Stimulated activated CD4-positive, alpha-beta T cell treated with anti-CD3 and anti-CD28 coated beads, Interleukin-1b, Interleukin-23, amount 100 ng/mL, for 48 hours (primary cell): ENCODE measurements at regions not wholly inside any gene's neighbourhood (a gene's known extent, or its start where the extent isn't known, plus 50 kb on each side); places are given as distances from the start of the nearest gene placed in this dataset.
A peak's percentile ranks its signal among the peaks of the same experiment; 100 is the strongest.
"Not testable (repeated sequence)": the region's sequence is repeated elsewhere in the genome, so short reads cannot be mapped to it uniquely, and the experiment has no call there.

Source experiments
- DNase-seq: peaks from one replicate; pipeline ENCODE4 v3.0.0-alpha.2; 2020

DNA sequence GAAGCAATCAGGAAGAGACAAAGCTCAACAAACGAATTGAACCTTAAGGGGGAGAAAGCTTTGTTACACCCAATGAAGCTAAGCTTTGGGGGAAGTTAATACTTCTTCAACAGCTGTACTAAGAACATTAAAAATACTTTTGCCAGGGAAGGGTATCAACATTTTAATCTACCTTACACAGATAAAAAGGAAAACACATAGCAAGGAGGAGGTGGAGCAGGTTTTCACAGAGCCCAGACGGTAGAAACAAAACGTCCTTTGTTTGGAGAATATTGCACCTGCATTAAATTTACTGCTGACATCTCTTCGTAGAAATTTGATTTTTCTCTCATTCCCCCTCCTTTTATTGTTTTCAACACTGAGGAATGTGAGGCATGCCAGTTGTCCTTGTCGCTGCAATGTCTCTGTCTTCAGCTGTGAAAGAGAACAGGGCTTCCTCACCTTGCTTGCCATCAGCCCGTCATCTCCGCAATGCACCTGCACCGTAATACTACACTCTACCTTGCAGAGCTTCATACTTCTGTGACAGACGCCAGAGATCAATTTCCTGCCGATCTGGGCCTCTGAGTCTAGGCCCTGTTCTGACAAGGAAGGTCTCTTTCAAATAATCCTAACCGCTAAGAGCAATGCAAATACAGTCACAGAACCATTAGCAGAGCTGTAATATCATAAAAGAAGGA is 270.8 kb downstream of the SPRY2 start:
- no peak for DNase-seq

DNA sequence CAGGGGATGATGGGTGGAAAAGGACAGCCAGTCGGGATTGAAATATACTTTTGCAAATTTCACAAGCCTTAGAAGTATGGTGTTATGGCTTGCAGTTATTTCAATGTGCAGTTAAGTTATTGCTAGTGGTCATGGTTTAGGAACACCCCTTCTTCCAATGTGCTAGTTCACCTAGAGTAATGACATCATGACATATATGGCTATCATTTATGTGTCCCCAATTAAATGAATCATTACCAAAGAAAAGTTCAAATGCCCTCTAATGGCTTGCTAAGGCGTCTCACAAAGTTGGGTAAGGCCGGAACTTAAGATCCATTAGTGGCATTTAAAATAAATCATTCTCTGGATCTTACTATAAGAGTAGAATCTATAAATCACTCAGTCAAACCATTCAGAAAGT is 271.6 kb downstream of the SPRY2 start:
- DNase-seq, result no peak

DNA sequence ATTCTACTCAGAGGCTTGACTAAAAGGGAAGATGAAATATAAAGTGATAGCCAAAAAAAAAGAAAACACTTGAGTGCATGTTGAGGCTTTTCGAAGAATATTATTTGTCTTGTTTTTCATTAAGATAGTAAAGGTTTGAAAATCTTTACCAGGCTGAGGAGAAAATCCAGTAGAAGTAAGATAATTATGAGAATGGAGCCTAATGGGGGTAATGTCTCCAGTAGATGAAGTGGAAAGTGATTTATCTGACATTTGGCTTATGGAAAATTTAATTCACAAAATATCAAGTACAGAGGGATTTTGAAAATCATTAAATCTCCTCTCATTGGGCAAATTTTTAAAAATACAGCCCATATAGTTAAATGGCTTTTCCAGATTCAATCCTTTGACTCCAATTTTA is 274.9 kb downstream of the SPRY2 start:
- no peak for DNase-seq

DNA sequence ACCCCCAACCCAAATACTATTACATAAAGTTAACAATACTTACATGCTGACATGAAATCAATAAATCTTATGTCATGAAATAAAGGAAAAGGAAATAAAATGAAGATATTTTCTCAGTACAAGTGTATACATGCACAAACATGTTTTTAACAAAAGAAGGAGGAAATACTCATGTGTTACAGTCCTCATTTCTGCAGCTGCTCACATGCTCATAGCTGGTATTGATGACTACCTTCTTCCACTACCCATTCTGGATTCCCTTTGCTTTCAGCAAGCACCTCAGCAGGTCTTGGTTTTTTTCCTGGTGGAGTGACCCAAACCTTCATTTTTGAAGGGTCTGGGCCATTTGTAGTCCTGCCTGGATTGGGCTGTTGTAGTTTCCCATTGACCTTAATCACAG is 278.5 kb downstream of the SPRY2 start:
- DNase-seq, result not testable (repeated sequence)

DNA sequence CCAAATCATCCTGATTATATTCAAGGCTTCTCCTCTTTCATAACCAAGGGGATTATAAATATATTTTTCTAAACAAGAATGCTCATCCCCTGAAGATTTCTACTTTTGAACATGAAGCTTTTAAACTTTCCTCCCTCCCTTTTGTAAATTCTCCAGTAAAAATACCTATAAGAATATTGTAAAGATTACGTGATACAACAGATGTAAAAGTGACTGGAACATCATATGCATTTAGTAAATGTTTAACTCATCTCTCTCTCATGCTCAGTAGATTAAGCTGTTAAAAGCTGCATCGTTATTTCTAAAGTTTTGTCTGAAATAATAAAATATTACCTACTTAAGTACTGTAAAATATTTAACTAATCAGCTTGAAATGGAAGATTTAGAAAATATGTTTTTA is 281.1 kb downstream of the SPRY2 start:
- no peak for DNase-seq

DNA sequence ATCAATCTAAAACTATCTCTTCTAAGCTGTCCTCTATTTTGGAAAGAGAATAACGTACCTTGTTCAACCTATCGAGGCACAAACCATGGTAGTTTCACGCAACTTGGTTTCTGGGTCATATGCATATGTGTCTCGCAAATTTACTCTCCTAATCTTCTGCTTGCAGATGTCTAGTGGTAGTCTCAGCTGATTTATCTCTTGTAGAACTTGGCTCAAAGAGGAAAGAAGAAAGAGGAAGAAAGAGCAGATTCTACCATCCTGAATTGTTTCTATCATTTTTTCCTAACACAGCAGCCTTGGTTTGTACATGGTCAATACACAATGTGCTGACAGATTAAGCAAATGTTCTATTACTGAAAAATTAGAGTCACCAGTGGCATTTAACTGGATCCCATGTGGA is 282.3 kb downstream of the SPRY2 start:
- no peak for DNase-seq

DNA sequence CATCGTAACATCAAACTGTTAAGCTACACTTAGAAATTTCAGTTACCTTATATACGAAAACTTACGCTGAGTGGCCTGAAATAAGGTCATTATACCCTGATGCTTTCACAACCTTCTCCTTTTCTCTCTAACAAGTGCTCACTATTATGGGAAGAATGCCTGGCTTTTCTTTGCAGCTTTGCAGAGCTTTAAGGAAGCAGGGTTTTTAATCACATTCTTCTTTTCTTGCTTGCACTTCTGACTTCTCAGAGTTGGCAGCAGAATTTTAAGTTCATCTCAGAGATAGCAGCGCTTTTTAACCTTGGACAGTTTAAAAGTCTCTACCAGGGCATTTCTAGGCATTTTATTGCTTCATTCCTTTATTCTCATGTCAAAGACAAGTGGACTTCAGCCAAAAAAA is 285.1 kb downstream of the SPRY2 start:
- DNase-seq, result no peak

DNA sequence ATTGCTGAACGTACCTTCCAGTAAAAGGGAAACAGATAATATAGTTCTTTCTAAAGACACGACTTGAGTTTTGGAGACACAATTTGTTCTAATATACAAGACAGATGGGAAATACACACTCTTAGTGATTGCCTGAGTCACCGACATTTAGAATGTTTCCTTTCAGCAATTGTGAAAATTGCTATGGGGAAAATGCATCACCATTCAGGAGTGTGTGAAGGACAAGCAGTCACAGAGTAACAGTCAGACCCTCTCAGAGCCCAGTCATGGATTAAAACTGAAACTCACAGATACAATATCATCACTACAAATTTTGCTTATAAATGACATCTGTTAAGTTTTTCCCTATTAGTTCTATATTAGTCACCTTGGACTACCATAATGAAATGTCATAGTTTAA is 286.1 kb downstream of the SPRY2 start:
- DNase-seq, result no peak

DNA sequence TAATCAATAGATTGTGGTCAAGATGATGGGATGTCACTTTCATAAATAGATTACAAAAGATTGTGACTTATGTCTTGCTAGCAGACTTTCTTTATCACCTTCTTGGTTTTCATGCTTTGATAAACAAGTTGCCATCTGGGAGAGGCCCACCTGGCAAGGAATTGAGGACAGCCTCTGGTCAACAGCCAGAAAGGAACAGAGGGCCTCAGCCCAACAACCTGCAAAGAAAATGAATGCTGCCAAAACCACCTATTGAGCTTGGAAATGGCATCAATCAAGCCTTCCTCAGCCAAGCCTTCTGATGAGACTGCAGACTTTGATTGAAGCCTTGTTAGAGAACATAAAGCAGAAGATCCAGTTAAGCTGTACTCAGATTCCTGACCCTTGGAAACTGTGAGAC is 288.6 kb downstream of the SPRY2 start:
- DNase-seq, result no peak

DNA sequence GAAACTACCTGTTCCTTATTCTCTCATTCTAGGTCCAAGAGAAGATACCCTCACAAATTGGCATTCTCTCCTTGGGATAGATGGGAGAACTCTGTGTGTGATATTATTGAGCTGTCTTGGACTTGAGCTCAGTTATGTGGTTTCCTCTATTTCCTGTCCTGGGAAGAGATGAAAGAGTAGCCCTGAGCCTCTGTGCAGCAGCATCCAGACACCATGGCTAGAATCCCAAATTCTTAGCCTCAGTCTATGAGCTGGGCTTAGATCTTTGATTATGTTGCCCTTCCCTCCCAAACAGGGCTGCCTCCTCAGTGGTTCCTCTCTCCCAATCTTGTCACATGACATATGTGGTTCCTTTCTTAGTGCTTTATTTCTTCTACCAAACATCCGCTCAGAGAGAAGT is 290.7 kb downstream of the SPRY2 start:
- no peak for DNase-seq

DNA sequence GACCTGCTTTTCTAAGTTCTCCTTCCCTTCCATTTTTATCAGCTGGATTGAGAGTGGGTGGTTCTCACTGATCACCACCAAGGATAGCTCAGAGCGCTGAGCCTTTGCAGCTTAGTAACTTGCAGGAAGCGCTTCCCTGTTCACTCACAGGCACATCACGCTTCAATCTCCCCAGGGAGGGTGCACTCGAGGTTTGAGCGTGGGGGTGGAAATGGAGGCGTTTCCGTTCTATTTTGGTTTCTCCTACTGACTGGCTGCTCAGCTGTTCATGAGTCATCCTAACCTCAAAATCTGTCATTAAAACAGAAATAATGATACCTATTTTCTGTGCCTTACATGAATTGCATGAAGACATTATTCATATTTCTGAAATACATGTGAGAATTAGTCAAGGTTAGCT is 292.1 kb downstream of the SPRY2 start:
- DNase-seq, result peak; percentile 69

DNA sequence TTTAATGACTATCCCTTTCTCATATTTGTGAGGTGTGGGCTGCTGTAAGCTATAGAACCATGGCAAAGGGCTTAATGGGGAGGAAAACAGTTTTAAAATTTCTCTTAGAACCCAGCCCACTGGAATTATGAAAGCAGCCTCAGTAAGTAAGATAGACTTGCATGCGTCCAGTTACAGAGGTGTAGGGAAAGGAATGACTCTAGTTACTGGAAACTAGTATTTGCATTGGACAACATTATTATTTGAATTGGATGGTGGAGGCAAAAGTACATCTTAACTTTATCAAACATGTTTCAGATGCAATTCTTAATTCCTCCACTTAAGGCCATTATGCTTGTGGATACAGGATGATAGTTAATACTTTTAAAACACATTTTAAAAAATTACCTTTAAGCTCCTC is 292.9 kb downstream of the SPRY2 start:
- DNase-seq, result no peak

DNA sequence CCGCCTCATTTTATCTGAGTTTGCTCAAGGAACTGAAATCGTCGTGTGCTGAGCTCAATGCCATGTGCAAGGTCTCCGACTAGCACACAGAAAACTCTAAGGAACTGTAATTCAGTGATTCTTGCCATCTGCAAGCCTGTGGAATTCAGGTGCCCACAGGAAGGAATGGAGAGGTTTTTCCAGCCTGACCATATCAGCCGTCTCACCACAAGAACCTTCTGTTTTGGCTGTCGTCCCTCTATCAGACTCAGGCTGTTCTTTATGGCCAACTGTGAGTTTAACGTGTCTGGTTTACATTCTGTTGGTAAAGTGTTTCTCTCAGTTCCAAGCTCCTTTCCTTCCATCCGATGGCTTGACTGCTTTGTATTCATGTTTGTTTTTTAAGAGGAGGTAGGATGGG is 293.5 kb downstream of the SPRY2 start:
- no peak for DNase-seq

DNA sequence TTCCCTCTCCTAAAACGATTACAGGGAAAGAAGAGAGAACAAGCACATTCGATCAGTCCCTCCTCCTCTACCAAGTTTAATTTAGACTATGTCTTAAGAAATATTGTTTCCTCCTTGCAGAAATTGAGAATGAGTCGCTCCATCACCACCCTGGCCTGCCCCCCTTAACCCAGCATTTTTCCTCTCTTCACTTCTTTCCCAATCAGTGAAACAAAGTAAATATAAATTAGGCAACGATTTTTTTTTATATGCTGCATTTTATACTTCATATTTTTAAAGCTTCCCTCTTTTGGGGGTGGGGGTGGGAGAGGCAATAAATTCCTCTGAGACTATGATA is 300.0 kb downstream of the SPRY2 start:
- no peak for DNase-seq

DNA sequence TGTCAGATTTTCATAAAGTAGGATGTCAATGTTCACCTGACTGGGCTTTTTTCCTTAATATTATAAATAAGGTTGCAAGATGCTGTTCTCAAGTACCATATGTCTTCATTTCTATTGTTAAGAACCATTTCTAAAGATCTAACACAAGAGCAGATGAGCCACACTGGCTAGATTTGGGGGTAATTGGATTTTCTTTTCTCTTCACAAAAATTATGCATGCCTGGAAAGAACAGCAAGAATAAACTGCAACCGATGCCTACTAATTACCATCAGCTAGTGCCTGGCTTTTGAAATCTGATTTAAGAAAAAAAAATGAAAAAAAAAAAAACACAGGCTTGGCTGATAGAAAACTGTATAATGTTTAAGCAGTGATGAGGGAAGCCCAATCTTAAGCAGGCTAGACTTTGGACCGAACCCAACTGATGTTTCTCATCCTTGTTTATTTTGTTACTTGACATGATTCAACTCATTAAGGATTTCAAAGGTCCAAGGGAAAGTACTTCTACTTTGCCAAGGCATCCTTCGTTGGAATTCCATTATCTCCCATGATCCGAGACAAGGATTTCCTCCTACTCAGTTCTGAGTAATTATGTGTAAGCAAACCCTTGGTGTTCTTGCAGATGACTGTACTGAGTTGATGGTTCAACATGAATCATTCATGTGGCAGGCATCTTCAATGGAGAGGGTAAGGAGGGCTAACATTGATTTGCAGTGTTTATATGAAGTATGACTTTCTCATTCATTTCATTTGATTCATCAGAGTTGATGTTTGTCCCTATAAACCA is 300.5 kb downstream of the SPRY2 start:
- DNase-seq, result no peak

DNA sequence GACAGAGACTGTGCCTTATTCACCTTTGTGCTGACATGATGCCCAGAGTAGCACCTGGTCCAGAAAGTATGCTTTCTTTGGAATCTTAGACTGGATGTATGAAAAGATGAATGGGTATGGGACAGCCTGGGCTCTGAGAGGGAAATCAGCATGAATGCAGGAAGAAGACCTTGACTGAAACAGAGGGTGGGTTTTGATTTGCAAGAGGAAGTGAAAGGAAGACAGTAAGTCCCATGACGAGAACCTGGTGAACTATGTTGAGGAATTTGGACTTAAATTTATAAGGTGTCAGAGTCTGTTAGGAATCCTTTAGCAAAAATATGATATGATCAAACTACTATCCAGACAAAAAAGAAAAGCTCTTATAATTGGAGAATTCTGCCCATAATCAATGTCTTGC is 301.9 kb downstream of the SPRY2 start:
- no peak for DNase-seq

DNA sequence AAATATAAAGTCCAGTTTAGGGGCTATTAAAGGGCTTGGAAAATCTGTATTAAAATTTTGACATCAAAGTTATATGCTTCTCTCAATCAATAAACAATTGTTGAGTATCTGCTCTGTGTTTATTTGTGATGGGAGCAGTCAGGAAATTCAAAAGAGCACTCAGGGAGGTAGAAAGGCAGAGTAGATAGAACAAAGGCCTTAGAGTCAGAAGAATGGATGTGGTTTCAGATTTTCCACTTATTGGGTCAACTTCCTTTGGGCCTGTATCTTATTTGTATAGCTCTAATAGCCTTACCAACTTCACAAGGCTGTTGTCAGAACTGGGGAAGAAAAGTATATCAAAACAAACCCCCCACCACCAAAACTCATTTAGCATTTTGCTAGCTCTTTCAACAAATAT is 302.6 kb downstream of the SPRY2 start:
- no peak for DNase-seq

DNA sequence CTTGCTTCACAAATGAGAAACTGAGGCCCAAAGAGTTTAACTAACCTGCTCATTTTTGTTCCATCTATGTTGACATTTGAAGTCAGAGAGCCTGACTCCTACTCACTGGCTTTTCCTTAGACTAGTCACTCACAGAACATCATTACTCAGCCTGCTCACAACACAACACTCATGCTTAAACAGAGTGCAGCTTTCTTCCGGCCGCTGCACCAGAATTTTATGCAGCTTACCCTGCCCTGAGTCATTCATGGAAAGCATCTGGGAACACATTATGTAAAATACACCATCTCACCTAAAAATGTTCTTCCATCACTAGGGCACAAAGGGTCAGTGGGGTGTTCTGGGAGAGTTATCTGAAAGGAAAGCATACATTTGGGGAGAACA is 303.4 kb downstream of the SPRY2 start:
- DNase-seq, result no peak

DNA sequence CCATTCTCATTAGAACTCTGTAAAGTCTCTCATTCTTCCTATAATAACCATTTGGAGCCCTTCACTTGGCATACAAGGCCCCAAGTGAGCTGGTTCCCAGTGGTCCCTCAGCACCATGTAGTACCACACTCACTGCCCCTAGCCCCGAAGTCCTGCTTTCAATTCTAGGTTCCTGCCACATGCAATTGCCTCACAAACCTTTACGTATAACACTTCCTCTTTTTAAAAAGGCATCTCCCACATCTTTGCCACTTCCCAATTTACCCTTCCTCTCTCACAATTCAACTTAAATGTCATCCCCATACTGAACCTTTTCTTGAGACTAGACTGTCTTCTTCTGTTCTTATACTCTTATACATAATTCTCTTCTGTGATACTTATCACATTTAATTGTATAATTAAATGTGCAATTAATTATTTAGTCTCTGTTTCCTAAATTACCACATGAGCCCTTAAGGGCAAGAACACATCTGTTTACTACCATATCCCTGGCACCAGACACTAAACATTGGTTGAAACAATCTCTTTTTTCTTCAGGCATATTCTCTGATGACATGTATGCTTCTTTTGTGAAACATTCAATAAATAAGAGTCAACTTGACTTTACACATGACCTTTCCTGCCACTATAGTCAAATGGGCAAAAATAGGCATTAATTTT is 304.0 kb downstream of the SPRY2 start:
- no peak for DNase-seq

DNA sequence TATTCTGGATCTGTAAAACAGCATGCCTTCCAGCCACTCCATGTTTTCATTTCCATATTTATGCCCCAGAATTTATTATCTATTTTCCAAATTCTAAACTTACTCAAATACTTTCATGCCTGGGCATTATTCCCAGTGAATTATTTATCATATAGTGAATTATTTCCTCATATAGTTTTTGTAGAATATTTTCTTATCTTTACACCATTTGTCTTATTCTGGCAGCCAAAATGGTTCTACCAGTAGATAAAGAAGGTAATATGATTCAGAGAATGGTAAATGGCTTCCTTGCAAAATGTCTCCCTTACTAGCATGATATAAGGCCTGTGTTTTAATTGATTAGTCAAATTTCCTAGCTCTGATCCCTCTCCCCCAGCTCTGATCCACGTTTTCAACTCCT is 305.8 kb downstream of the SPRY2 start:
- DNase-seq, result no peak

DNA sequence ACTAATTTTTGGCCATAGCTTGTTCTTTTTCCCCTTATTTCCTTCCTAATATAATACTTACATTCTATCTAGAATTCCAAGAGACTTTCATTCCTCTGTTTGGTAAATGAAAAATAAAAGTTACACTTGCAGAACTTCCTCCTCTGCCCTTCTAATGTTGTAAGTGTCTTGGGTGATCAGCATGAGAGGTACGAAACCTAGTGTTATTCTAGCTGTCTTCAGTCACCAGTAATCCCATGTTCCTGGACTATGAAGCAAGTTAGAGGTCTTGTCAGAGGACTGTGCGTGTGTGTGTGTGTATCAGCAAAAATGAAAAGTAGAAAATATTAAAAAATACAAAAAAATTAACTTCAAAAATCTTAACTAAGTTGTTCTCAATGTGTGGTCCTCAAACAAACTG is 307.0 kb downstream of the SPRY2 start:
- DNase-seq, result no peak

DNA sequence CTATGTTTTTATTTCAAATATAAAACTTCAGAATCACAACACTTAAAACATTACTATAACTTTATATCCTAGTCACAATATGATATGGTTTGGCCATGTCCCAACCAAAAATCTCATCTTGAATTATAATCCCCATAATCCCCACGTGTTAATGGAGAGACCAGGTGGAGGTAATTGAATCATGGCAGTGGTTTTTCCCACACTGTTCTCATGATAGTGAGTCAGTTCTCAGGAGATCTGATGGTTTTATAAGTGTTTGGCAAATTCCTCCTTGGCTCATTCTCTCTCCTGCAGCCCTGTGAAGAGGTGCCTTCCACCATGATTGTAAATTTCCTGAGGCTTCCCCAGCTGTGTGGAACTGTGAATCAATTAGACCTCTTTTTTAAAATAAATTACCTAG is 307.6 kb downstream of the SPRY2 start:
- DNase-seq, result no peak

DNA sequence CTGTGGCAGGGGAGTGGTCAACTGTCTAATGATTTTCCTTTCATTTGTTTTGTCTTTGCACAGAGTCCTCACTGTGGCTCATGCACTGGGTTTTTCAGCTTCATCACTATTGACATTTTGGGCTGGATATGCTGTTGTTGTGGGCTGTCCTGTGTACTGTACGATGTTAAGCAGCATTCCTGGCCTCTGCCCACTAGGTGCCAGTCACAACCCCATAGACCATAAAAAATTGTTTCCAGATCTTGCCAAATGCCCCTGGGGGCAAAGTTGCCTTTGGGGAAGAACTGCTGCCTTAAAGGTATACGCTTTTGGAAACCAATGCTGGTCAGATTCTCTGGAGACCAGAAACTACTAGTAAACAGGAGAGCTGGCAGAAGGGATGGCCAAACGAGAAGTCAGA is 310.4 kb downstream of the SPRY2 start:
- no peak for DNase-seq

DNA sequence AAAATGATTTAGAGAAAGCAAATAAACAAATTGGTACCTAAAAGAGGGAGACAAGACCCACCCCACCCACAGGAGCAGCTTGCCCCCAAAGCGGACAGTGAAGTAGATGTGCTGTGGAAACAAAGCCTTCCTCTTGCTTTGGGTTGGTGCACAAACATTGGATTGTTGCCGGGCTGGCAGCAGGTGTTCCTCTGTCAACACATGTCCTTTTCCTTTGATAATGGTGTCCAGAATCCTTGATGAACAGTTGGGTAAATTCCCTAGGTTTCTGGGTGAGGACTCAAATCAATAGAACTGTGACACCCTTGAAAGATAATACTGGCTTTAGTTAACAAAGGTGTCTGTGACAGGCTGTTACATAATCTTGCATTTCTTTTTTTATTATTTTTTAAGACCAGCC is 311.8 kb downstream of the SPRY2 start:
- DNase-seq, result no peak

DNA sequence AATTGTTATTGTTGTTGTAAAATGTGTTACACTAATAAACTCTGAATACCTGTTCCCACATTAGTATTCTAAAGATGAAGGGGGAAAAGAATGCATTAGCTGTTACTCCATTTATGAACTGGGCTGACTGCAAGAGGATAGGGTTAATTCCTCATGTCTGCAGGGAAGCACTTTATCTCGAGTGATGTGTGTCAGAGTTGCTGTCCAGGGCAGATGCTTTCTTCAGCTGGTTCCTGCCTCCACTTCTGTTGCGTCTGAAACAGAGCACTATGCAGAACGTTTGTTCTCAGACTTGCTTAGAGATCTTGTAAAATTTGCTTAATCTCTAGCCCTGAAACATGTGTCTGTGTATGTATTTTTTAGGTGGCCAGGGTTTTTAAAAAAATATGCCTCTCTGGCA is 318.8 kb downstream of the SPRY2 start:
- DNase-seq, result no peak
